GM18858 (cell line): ENCODE measurements at regions not wholly inside any gene's neighbourhood (a gene's known extent, or its start where the extent isn't known, plus 50 kb on each side); places are given as distances from the start of the nearest gene placed in this dataset.

Source experiments
- ATAC-seq: cut with Tn5 transposase; IDR thresholded peaks from one replicate; pipeline ENCODE4 v1.9.1; 2021; ENCODE audit not compliant: unreplicated experiment

- no peak for ATAC-seq
Measured at GRCh38 chr16:47972246-47972985, 183.4 kb downstream of the ABCC12 start.

GRCh38 chr16:47971225-47971624 is 184.6 kb downstream of the ABCC12 start:
- no peak for ATAC-seq

GRCh38 chr16:47970291-47970931 is 185.4 kb downstream of the ABCC12 start:
- ATAC-seq: no peak

- no peak for ATAC-seq
Measured at GRCh38 chr16:47967374-47967773, 188.4 kb downstream of the ABCC12 start.

- no peak for ATAC-seq
Measured at GRCh38 chr16:47966325-47966724, 189.5 kb downstream of the ABCC12 start.

- ATAC-seq: no peak
Measured at GRCh38 chr16:47965439-47965838, 190.4 kb downstream of the ABCC12 start.

GRCh38 chr16:47958726-47959125 is 197.1 kb downstream of the ABCC12 start:
- no peak for ATAC-seq

- ATAC-seq: no peak
Measured at GRCh38 chr16:47956916-47957315, 198.9 kb downstream of the ABCC12 start.

GRCh38 chr16:47949714-47950113 is 206.1 kb downstream of the ABCC12 start:
- no peak for ATAC-seq

GRCh38 chr16:47949276-47949675 is 206.5 kb downstream of the ABCC12 start:
- ATAC-seq: no peak

GRCh38 chr16:47947723-47948122 is 208.1 kb downstream of the ABCC12 start:
- no peak for ATAC-seq

- ATAC-seq: no peak
Measured at GRCh38 chr16:47946092-47946491, 209.7 kb downstream of the ABCC12 start.

GRCh38 chr16:47944589-47944988 is 211.2 kb downstream of the ABCC12 start:
- no peak for ATAC-seq

GRCh38 chr16:47943235-47943634 is 212.6 kb downstream of the ABCC12 start:
- ATAC-seq: no peak

GRCh38 chr16:47940466-47940865 is 215.3 kb downstream of the ABCC12 start:
- no peak for ATAC-seq

GRCh38 chr16:47939680-47940079 is 216.1 kb downstream of the ABCC12 start:
- ATAC-seq: no peak

- no peak for ATAC-seq
Measured at GRCh38 chr16:47938272-47938671, 217.5 kb downstream of the ABCC12 start.

GRCh38 chr16:47928008-47928407 is 227.8 kb downstream of the ABCC12 start:
- no peak for ATAC-seq

GRCh38 chr16:47927330-47927729 is 228.5 kb downstream of the ABCC12 start:
- no peak for ATAC-seq

- no peak for ATAC-seq
Measured at GRCh38 chr16:47925811-47926460, 229.9 kb downstream of the ABCC12 start.

GRCh38 chr16:47924950-47925349 is 230.8 kb downstream of the ABCC12 start:
- ATAC-seq: no peak

GRCh38 chr16:47921535-47921934 is 234.3 kb downstream of the ABCC12 start:
- ATAC-seq: no peak
